Endothelial cell of hepatic sinusoid (primary cell): ENCODE measurements at regions not wholly inside any gene's neighbourhood (a gene's known extent, or its start where the extent isn't known, plus 50 kb on each side); places are given as distances from the start of the nearest gene placed in this dataset.

Experiments used
- in situ Hi-C: cut with HindIII; loops from 2 replicates; pipeline ENCODE4 v1.10.0; 2017; ENCODE audit warnings: low sequenced_read_pairs

DNA sequence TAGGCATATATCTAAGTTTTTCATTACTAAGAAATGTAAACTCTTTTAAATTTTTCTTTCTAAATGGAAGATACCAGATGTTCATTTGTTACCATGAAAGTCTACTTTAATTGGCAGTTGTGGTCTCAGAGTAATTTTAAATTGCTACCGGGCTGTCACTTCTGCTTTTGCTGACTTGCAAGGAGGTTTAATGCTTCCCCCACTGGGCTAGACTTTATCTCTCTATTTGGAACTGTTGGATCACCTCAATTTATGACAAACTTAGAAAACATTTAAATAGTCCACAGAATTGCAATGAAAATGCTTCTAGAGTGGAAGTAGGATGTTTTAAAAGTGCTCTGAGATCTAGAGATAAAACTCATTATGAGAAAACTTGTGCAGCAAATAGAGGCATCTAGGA lies 479.8 kb upstream of the GOT2 start:
- in situ Hi-C loops: no loop called here

DNA sequence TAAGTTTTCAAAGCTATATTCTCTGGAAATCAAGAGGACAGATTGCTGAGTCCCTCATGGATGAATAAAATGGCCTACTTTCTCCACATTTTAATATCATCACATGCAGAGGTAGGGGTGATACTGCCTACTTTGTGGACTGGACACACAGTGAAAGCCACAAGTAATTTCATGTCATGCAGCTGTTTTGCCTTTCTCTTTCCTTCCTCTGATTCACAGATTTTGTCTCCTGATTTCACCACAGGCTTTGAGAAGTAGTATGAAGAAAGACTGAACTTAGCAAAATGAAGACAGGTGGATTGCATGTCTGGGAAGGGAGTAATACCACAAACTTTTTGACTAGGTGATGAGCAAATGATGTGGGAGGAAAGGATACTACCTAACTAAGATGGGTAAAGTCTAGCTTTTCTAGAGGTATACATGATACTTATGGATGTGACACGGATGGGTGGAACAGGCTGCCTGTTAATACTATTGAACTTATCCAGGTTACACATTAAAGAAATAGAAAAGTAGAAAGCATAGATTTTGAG lies 478.4 kb upstream of the GOT2 start:
- in situ Hi-C loops: no loop called here

DNA sequence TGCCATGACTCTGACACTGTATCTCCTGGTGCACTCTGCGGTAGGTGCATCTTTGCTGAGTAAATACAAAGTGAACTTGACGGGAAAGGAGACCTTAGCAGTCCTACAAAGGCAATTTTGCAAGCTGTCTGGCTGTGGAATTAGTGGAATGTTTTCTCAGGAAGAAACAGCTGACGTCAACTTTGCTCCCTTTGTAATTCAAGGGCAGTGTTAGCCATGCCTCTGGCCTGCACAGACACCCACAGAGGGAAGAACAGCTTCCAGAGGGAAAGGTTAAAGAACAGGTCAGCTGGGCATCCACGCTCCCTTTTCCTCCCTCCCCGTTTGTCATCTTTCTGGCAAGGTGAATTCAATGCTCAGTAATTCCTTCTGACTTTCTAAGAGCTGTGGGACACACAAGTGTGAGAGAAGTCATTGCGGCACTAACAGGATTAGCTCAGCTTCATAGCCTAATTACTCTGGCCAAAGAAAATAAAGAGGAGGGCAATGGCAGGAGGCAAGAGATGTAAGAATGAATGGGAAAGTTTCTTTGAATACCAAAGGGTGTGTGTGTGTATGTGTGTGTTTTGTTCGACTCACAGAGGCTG lies 476.9 kb upstream of the GOT2 start:
- in situ Hi-C loops: no loop called here

DNA sequence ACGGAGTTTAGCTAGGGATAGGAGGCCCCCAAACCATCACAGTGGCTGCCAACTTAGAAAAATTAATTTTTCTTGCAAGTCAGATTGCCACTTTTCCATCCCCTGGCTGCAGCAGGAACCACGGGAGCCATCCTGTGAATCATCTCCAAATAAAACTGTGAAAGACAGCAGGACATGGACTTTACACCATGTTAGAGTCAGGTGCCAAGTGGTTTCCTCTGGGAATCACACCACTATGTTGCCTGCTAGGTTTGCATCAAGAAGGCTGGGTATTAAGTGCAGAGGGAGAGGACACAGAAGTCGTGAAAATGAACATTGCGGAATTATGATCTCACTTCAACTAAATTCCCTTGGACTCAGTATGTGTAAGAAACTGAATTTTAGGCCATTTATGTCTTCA lies 471.3 kb upstream of the GOT2 start:
- in situ Hi-C loops: no loop called here

DNA sequence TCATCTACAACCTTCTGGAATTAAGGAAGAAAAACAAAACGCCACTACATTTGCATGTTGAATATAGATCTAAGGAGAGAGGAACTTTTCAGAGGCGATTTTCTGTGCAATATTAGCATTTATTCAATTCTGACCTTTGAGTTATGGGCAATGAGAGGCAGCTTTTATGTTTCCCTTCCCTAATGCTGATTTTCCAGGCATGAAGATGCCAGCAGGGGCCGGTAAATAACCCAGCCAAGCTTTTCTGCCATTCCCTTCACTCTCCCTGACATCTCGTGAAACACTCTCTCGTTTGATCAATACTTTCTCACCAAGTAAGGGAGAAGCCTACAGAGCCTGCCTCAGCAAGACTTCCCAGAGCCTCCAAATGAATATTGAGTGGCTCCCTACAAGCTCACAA lies 470.5 kb upstream of the GOT2 start:
- in situ Hi-C loops: no loop called here

DNA sequence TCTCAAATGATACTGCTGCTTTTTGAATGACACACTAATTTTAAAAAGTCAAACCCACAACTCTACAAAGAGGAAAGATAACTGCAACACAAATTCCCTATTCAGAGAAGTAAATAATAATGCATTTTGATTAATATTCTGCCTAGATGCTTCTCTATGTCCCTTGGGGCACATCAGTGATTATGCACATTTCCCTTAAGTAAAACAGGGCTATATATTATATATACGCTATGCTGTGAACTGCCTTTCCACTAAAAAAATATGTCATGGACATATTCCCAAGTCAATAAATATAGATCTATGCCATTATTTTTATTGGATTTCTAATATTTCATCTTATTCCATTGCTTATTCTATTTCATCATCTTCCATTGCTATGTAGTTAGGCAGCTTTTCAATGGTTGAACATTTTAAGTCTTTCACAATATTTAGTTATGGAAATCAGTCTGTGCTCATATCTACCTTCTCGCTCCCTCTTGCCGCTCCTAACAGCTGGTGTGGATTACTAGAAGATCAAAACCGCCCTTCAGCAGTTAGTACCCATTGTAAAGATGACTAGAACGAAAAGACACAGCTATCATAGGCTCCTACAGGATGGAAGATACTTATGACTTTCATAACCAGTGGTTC lies 468.2 kb upstream of the GOT2 start:
- in situ Hi-C loops: no loop called here

DNA sequence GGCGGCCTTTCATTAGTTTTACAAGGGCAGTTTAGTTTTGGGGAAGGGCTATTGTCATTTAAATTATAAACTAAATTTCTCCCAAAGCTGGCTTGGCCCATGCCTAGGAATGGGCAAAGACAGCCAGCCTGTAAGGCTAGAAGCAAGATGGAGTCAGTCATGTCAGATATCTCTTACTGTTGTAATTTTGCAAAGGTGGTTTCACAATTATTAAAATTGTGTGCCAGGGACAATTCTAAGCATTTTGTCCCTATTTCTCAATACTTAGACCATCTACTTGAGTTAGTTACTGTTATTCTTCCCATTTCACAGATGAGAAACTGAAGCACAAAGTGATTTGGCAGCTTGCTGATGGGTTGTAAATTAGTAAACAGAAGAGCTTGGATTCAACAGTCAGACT lies 467.7 kb upstream of the GOT2 start:
- in situ Hi-C loops: no loop called here

DNA sequence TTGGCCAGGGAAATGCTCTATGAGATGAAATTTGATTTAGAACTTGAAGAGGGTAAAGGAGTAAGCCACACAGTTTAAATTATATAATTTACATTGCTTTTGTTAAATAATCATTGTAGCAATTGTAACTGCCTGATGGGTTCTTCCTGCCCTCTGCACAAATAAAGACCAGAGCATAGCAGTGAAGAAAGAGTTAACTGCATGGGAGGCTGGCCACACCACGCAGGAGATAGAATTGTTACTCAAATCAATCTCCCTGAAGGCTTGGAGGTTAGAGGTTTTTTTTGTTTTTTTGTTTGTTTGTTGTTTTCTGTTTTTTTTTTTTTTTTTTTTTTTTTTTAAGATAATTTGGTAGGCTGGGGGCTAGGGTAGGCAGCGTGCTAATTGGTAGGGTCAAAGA lies 467.0 kb upstream of the GOT2 start:
- in situ Hi-C loops: no loop called here

DNA sequence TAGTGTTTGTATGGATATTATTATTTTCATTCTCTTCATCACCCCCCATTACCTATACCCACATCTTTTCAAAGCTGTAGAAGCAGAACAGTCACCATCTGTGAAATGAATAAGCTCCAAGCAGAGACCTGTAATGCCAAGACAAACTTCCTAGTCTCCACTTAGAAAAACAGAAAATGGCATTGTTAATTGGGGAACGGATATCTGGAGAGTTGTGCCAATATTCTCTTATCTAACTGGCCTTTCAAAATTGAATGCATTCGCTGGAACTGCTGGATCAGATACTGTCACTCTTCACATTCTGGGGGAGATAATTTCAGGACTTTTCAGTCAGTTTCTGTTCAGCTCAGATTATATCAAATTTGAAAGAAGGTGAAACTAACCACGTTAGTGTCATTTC lies 464.4 kb upstream of the GOT2 start:
- in situ Hi-C loops: no loop called here

DNA sequence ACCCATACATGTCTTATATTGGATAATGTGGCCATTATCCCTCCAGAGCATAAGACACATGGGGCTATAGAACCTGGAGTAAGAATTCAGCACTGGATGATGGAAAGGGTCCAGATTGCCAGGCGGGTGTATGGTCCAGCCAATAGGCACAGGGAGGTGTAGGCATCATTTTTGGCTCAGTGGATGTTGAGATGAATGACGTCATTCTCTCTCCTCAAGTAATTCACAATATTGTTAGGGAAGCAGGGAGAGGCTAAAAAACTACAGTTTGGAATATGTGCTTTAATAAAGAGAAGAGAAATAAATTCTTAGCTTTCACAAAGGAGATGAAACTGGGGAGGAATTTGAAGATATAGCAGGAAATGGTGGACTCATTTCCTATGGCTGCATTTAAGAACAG lies 461.1 kb upstream of the GOT2 start:
- in situ Hi-C loops: no loop called here

DNA sequence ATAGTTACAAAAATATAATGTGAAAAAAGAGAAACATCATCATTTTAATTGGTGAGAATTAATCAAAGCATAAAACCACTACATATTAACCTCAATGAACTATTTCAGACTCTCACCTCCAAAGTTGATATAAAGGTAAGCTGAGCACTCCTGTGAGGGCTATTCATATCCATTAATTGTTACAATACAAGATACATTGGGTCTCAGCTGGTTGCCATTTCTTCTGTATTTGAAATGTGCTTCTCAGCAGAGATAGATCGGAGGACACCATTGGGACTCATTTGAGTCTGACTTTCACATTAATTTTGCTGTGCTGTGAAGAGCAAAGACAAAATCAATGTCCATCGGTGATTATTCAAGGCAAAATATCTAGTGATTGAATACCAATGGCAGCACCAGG lies 459.5 kb upstream of the GOT2 start:
- in situ Hi-C loops: no loop called here

DNA sequence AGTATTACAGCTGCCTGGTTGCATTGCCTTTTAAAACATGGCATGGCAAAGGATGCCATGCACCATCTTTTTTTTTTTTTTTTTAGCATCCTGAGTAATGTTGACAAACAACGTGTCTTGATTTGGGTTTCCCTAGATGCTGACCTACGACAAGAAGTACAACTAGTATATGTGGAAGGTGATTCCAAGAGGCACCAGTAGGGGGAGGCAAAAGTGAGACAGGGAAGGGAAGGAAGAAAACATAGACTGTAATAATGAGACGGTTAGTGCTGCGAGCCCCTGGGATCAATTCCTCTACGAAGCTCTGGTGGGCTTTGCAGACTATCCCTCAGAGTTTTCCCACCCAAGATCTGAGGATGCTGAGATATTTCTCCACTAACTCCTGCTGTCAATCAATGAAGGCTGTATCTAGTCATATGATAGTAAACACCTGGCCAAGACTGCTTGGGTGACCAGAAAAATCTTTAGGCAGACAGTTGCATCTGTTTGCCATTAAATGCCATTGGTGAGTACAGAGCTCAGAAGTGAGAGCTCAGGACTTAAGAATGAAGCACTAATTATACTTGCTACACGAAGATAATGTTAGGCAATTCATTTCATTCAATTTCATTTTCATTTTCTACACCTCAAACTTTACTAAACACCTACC lies 458.6 kb upstream of the GOT2 start:
- in situ Hi-C loops: no loop called here

DNA sequence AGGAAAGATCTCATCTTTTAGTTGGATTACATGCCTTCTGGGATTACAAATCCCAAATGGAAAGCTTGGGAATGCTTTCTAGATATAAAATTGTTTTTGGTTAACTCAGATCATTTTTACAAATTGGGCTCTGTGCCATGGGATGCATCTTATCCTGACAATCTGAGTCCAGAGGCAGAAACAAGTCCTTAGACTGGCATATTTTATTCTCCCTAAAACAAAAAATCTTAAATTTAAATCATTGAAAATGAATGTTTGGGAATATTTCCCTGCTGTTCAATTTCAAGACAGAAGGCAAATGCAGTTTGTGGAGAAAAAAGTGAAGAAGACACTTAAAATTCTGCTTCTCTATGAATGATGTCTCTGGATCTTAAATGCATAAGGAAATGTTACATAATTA lies 456.6 kb upstream of the GOT2 start:
- in situ Hi-C loops: no loop called here

DNA sequence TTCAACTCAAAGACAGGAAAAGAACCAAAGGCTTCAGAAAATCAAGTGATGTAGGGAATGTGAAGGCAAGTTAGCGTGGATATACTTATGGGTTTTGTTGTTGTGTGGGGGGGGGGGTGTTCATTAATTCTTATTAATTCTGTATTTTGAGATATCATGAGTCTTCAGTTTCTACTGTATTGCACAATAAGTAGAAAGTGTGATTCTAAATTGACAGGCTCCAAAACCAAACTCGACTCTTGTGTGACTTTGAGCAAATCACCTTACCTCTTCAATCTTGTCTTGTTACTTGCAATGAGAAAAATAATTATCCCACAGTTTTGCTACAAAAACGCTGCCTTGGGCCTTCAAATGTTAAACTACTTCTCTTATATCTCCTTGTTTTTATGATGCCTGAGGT lies 453.9 kb upstream of the GOT2 start:
- in situ Hi-C loops: no loop called here

DNA sequence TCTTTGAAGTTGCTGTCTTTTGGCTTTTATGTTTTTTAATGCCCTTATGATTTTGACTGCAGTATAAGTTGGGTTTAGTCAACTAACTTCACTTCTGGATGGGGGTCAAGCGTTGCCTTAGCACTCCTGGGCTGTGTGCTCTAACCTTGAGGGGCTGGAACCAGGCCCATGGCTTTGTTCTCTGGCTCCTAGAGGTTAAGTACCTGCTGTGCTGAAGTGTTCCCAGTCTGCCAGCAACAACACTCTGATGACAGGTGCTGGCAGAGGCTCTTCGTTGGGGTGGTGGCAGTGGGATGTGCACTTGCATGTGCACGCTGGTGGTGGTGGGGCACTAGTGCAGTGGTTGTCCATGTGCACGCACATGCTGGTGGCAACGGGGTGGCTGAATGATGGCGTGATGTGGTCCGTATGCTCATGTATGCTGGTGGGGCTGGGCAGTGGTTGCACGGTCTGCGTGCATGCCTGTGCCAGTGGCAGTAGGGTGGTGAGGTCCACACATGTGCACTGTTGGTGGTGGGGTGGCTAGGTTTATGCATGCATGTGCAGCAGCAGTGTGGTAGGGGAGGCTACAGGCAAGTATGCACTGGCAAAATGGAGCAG lies 447.8 kb upstream of the GOT2 start:
- in situ Hi-C loops: no loop called here

DNA sequence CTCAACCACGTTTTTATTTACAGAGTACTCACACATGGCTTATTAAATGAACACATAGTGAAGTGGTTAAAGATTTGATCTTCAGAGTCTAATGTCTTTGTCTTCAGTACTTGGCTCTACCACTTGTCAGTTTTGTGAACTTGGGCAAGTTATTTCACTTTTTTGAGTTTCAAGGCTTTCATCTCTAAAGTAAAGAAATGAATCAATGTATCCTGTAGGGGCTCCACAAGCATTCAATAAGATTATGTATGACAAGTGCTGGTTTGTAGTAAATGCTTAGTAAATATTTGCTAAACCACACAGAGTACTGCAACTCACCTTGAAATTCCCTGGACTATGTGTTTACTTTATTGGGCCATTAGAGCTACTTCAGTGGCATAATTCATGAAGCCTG lies 446.0 kb upstream of the GOT2 start:
- in situ Hi-C loops: no loop called here

DNA sequence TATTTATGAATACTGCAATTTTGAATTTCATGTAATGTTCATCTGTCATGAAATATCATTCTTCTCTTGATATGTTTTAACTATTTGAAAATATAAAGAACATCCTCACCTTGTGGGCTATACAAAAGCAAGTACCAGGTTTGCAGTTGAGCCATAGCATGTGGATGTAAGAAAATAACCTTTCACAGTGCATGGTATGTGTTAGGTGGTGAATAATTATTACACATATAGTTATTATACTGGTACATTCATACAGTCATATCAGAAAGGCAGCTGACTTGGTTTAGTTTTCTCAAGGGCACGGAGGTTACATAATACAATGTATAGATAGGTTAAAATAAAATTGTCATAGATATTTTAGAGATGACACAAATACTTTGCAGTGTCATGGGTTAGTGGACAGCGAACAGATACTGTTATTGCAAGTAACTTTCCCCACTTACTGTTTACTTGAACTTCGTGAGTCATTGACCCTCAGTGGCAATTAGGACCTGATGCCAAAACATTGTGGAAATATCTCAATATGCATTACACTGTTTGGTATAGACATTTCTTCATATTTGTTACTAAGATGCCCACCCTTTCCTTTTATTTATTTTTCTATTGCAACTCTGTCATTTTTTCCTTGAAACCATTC lies 445.4 kb upstream of the GOT2 start:
- in situ Hi-C loops: no loop called here

DNA sequence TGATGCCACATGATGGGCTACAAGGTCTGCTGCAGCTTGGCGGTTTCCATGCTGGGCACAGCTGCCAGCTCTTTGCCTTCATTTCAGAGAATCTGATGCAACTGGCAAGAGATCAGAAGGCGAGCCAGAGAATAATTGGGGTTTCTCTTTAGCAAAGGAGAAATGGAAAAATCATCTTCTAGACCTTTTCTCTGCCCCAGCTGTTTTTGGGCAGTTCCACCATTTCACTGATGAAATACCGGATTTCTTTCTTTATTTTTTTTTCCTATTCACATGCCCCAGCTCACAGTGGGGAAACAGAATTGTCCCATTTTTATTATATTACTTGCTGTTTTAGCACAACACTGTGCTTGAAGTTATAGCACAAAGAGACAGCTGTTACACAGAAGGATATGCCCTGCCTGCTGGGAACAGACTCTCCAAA lies 439.3 kb upstream of the GOT2 start:
- in situ Hi-C loops: no loop called here

DNA sequence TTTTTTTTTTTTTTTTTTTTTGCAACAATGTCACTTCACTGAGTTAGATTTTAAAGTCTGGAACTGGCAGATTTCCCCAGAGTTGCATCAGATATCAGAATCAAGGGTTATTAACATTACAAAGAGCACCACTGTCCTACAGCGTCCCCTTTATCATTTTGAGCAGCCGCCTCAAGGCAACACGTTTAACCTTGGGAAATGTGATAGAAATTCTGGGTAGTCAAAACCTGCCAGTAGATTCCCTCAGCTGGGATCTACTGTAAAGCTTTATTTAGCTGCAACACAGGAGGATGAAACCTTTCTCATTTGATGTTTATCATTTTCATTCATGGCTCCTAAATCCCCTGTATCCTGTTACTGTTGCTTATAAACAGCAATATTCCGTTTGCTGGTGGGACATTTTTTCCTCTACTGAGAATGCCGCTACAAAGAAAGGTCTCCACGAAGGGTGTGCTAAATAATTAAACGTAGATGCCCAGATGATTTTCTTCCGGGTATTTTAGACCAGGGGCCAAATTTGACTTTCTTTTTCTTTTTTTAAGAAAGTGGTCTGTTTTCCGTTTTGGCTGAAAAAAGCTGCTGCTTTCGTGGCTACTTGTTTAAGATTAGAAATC lies 436.1 kb upstream of the GOT2 start:
- in situ Hi-C loops: no loop called here

DNA sequence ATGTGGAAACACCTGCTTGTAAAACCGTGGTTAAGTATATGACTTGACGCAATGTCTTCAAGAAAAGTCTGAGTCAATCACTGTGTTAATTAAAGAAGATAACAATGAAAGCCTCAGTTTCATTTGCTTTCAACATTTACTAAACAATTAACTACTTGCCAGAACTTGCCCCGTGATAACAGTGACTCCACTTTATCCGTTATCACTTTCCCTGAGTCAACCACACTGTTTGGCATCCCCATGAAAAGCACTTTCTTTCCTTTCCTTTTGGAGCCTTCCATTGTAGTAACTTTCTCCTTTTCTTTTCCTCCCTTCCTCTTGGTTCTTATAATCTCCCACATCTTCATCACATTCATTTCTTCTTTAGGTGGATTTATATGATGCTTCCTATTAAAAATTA lies 435.1 kb upstream of the GOT2 start:
- in situ Hi-C loops: no loop called here

DNA sequence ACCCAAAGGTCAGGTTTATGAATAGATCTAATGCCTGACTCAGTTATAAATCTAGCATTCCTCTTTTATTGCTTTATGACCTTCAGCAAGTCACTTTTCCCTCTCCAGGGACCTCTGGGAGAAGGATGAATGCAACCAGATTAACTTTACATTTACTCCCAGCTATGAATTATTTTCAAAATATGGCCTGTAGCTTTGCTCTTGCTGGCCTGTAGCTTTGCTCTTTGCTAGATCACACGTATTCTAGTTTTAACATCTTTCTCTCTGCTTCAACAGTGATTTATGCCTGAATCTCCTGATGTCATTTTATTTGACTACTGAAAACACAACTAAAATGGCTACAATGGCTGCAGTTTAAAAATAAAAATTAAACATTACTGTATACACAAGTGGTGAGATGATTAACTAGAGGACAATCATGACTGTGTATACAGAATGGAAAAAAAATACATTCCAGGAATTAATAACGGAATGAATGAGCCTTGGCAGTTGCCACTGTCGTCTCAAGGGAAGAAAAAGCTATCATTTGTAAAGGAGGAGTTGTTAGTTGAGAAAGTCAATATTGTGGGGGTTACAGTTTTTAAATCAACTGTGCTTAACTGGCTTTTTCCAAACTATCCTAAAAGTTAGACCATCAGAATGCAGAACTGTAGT lies 434.5 kb upstream of the GOT2 start:
- in situ Hi-C loops: no loop called here
